ENCODE measurements at regions not wholly inside any gene's neighbourhood (a gene's known extent, or its start where the extent isn't known, plus 50 kb on each side); places are given as distances from the start of the nearest gene placed in this dataset.
"Not testable (repeated sequence)": the region's sequence is repeated elsewhere in the genome, so short reads cannot be mapped to it uniquely, and the experiment has no call there.

DNA sequence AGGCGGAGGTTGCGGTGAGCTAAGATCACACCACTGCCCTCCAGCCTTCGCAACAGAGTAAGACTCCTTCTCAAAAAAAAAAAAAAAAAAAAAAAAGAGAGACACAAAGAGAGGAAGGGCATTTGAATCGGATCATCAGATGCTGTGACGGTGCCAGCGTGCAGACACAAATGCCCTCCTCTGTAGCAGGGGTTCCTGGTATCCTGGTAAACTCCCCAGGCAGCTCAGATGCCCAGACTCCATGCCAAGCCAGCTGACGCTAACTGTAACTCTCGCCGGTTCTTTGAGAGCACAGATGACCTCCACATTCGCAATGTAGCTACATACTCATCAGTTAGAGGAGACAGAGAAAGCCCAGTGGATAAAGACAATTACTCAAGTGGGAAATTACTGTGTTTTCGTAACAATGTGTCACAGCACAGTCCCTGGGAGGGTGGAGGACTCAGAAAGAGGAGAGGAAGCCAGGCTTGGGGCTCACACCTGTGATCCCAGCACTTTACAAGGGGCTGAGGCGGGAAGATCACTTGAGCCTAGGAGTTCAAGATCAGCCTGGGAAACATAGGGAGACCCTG is 153.1 kb downstream of the BRD1 start:
- no peak for DNase-seq

DNA sequence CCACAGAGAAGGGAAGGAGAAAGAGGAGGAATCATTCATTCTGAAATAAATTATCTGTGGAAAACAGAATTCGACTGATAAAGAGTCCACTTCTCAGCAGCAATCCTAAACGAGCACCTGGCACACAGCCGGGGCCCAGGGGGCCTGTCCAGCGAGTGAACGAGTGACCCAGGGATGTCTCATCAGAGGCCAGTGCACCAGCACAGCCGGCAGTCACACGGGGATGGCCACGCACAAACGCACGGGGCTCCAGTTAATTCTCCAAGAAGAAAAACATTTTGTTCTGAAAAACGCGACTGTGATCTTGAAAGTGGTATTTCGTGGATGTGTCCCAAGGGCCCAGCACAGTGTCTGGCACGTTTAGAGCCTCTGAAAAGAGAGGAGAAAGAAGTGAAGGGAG is 154.6 kb downstream of the BRD1 start:
- DNase-seq: no peak

DNA sequence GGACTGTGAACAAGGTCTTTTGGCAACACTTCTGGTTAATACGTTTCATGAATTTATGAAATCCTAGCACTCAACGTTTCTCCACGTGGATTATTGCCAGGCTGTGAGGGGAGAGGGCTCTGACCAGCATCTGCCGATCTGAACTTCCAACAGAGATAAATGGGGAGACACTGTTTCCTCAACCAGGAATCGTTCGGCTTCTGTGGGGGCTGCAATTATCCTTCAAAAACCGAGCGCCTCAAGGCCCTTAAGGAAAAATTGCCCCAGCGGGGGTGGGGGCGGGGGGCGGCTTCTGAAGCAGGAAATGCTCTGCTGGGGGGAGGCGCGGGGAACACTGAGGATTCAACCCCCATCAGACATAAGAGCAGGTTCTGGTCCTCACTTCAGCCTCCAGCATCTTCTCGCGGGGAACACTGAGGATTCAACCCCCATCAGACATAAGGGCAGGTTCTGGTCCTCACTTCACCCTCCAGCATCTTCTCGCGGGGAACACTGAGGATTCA is 155.6 kb downstream of the BRD1 start:
- DNase-seq: no peak

DNA sequence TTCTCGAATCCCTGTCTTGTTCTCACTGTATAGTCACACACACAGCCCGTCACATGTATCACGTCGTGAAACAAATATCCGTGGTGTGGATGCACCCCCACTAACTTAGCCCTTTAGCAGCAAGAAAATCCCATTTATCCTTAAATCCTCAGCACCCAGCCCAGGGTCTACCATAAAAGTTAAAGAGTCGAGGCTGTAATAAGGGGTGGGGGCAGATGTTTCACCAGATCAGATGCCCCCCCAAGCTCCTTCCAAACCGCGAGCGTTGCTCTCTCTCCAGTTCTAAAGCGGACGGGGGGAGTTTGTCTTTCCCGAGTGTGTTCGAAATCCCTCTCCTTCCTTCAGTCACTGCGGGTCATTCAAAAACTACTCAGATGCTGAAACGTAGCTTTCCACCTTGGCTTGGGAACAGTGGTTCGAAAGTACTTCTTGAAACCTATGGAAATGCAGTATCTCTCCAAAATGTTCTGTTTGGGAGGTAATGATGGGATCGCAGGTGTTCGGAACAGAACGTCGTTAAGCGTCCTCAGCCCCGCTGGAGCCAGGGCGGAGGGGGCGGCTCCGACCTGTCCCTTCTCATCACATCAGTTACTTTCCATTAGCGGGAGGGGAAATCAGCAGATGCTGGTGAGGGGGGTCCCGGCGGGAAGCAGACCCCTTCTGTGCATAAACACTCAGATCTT is 156.2 kb downstream of the BRD1 start:
- no peak for DNase-seq

DNA sequence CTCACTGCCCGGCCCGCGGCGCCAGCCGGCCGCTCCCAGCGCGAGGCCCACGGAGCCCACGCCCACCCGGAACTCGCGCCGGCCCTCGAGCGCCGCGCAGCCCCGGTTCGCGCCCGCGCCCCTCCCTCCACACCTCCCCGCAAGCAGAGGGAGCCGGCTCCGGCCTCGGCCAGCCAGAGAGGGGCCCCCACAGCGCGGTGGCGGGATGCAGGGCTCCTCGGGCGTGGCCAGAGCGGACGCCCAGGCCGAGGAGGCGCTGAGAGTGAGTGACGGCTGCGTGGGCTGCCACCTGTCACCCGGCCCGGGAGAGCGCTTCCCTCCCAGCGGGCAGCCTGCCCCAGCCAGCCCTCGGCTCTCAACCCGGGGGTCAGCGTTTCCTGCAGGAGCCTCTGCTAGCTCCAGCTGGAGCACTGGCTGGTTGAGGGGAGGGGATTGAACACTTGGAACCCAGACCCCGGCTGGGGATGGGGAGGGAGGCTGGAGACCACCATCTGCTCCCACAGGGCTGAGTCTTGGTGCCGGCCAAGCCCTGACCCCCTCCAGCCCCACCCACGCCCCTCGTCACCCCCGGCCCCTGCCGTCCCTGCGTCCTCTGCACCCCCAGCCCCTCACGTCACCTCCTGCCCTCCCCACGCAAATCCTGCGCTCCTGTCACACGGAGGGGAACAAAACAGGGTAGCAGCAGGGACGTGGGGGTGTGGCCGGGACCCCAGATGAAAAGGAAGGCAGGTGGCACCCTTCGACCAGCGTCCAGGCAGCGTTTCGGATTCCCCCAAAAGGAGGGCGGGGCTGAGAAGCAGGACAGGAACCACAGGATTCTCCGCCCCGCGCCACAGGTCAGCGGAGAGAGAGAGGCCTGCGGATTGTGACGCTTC is 157.0 kb downstream of the BRD1 start:
- no peak for DNase-seq

DNA sequence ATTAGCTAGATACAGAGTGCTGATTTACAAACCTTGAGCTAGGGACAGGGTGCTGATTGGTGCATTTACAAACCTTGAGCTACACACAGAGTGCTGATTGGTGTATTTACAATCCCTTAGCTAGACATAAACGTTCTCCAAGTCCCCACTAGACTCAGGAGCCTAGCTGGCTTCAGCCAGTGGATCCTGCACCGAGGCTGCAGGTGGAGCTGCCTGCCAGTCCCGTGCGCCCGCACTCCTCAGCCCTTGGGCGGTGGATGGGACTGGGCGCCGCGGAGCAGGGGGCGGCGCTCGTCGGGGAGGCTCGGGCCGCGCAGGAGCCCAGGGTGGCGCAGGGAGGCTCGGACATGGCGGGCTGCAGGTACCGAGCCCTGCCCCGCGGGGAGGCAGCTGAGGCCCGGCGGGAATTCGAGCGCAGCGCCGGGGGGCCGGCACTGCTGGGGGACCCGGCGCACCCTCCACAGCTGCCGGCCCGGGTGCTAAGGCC is 157.7 kb downstream of the BRD1 start:
- DNase-seq: not testable (repeated sequence)

DNA sequence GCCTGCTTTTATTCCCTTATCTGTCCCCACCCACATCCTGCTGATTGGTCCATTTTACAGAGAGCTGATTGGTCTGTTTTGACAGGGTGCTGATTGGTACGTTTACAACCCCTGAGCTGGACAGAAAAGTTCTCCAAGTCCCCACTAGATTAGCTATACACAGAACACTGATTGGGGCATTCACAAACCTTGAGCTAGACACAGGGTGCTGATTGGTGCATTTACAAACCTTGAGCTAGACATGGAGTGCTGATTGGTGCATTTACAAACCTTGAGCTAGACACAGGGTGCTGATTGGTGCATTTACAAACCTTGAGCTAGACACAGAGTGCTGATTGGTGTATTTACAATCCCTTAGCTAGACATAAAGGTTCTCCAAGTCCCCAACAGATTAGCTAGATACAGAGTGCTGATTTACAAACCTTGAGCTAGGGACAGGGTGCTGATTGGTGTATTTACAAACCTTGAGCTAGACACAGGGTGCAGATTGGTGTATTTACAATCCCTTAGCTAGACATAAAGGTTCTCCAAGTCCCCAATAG is 158.2 kb downstream of the BRD1 start:
- DNase-seq: not testable (repeated sequence)

DNA sequence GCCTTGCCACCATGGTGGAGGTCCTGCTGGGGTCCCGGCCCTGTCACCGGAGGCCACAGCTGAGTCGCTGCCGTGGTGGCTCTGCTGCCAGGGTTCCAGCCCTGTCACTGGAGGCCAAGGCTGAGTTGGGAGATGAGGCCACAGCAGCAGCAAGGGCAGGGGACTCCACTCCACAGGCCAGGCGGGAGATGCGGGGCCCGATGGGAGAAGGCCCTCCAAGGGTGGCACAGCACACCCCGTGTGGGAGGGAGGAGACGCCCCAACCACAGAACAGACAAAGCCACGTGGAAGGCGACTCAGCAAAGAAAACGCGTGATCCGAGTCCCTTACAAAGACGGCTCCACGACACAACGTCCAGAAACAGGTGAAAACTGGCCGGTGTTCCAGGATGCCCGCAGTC is 159.3 kb downstream of the BRD1 start:
- DNase-seq: no peak

DNA sequence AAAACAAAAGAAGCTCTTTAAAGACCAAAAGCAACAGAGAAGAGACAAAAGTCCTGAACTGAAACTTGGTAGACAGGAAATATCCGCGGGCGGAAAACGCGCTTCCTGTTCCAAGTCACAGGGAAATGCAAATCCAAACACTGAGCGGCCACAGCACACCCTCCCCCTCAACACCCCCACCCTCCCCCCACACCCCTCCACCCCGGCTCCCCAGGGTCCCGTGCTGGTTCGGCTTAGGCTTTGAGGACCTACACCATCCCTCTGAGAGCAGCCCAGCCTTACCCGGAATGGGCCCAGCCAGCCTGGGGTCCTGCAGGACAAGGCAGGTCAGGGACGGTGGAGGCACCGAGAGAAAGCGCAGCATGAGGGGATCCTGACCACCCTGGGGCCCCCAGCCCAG is 160.4 kb downstream of the BRD1 start:
- no peak for DNase-seq

DNA sequence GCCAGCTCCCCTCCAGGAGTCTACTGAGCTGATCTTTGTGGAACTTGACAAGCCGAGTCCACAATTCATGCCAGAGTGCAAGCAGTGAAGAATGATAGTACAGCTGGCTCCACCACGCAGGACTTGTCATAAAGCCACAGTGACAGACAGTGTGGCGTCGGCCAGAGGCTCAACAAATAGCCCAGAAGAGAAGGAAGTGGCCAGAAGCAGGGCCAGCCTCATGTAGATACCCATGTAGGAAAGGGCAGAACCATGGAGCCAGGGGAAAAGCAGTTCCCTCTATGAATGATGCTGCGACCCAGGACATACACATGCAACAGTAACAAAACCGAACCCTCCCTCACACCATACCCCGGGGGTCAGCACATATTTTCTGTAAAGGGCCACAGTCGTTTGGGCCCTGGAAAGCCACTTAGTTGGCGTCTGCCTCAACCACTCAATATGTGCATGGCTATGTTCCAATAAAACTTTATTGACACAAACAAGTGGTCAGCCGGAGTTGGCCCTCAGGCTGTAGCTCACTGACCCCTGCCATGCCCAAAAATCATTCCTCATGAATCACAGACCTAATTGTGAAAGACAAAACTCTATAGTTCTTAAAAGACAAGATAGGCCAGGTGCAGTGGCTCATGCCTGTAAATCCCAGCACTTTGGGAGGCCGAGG is 161.4 kb downstream of the BRD1 start:
- DNase-seq: no peak

DNA sequence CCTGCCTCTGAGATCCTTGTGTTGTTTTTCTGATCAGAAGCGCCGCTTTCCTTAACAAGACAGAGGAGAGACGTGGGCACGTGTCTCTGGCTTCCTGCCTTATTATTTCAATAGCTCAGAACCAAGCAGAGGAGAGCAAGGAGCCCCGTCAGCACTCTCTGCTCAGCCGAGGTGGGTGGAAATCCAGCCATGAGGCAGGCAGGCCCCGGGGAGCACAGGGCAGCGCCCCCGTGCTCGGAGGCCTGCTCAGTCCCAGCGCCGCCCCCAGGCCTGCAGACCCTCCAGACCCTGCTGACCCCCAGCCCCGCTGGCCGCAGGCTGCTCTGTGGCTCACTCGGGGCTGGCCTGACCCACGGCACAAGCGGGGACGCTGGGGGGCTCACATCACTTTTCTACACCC is 162.8 kb downstream of the BRD1 start:
- DNase-seq: no peak

DNA sequence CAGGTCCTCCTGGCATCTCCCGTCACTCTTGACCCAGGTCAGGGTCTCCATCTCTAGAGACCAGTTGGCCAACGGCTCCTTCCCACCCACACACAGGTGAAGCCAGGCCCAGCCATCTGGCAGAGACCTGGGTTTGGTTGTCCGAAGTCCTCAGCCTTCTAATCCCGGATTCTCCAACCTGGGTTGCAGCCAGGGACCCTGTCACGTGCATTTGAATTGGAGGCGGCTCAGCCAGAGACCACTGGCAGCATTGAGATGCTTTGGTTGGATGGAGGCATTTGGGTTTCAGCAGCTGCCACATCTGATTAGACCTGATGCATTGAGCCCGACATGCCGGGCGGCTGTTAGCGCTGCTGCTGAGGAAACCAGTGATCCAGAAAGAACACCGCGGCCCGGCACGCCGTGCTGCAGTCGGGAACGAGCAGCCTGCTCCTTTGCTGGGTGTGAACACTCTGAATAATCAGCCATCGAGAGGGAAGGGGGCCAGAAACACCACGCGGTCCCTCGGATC is 163.2 kb downstream of the BRD1 start:
- DNase-seq: no peak

DNA sequence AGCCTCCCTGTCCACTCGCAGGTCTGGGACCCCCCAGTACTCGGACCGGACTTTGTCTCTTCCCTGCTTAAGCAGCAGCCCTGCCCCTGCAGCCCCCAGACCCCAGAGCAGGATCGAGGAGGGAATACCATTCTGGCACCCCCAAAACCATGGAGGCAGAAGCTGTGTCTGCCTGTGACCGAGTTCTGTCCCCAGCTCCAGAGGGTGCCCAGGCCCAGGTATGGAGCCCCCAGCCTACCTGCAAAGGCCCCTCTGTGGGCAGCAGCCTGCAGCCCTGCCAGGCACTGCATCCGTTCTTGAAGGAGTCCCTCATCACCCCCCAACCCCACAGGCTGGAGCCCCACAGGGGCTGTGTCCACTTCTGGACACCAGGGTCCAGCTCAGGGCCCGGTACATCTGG is 163.8 kb downstream of the BRD1 start:
- no peak for DNase-seq

DNA sequence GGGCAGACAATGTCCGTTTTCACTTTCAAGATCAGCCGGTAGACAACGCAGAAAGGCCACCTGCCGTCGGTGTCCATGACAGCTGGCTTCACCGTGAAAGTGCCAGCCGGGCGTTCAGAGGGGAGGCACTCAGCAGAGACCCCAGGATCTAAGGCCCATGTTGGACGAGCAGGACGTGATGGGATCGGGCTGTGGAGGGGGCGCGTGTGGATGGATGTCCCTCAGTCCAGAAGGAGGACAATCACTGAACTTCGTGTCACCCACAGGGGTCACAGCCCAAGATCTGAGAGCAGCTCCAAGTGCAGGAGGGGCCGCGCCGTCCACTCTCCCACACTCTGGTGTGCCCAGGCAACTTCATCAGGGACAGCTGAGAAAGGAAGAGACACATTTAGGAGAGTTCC is 164.4 kb downstream of the BRD1 start:
- no peak for DNase-seq

DNA sequence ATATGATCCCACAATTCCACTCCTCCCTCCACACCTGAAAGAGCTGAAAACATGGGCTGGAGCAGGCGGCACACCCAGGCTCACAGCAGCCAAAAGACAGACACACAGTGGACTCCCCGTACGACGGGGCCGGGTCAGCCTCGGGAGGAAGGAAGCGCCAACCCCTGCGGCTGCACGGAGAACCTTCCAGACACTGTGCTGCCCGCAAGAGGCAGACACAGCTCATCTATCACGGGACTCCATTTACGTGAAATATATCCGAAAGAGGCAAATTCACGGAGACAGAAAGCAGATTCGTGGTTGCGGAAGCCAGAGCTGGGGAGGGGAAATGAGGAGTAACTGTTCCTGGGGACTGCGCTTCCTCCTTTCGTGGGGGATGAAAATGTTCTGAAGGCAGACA is 165.0 kb downstream of the BRD1 start:
- no peak for DNase-seq

DNA sequence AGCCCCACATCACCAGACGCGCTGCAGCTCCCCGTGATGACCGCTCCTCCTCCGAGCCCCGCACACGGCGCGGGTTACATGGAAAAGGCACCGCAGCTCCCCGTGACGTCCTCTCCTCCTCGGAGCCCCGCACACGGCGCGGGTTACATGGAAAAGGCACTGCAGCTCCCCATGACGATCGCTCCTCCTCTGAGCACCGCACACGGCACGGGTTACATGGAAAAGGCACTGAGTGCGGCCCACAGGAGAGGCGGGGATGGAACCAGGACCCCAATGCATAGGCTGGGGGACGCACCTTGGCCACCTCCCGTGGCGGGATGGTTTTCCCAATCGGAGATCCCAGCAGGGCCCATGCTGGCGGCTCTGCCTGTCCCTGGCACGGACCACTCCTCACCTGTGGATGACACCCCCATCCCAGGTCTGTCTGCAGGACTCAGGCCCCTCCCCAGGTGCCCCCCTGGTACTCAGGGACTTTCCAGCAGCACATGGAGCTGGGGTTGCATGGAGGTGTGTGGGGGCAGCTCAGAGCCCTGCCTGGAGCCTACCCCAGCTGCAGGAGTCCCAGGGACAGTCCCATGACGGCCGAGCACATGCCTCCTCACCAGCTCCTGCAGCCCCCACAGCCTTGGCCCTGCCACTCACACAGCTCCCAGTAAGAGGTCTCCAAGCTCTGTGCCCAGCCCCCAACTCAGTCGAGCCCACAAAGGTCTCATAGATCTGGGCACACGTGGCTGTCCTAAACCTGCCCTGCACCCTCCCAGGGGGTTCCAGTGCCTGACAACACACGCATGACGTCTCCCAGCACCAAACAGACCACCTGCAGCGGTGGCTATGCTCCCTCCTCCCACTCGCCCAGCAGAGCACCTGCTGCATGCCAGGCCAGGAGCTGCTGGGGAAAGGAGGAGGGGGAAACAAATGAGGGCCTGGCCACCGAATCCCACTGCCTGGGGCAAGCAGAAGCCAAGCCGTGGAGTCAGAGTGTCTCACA is 166.6 kb downstream of the BRD1 start:
- no peak for DNase-seq

DNA sequence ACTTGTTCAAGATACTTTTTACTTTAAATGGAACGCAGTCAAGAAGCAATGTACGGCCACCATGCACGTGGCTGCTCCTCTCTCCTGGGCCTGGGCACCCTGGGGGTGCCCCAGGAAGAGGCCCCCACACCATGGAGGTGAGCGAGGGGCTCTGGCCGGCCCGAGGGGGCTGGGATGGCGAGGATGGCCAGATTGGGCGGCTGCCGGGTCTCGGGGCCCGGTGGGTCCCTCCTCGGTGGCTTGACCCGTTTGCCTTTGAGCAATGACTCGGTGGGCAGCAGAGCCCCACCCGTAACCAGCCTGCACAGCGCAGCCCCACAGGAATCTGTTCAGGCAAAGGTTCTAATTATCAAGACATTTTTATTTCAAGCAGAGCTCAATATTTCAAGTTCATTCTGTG is 167.4 kb downstream of the BRD1 start:
- no peak for DNase-seq

DNA sequence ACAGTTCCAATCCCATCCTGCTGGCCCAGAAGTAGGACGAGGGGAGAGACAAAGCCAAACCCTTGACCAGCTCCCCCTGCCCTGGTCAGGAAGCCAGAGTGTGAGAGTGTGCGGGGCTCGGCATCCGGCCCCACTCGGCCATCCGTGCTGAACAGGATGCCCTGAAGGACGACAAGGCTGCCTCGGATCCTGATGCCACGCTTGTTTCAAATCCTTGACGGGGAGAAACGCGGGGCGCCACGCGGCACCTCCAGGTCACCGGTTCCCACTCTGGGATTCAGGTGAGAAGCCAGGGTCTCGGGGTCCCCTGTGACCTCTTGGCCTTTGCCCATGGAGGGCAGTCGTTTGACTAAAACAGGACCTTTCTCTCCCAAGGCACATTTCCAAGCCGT is 167.8 kb downstream of the BRD1 start:
- DNase-seq: no peak

DNA sequence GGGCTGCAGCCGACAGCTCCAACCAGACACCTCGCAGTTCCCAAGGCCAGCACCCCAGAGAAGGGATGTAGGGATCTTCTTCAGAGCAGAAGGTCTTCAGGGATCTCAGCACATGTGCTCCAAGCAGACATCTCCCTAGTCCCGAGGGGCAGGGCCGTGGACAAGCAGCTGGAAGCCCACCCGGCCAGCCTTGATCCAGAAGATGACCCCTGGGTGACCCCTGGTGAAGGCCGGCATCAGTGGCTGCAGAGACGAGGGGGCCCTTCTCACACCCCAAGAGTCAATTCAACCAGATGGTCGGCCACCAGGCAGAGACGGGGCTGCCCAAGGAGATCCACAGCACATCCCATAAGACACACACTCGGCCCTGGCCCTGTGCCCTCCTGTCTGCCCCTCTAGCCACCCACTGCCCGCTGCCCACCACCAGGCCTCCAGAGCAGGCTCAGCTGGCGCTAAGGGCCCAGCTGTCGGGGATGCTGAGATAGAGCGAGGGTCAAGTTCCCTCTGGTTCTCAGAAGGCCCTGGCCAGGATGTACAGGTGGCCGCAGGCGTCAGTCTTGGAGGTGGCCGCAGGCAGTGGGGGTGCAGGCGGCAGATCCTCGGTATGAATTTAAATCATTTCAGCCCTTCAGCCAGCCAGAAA is 168.3 kb downstream of the BRD1 start:
- no peak for DNase-seq

DNA sequence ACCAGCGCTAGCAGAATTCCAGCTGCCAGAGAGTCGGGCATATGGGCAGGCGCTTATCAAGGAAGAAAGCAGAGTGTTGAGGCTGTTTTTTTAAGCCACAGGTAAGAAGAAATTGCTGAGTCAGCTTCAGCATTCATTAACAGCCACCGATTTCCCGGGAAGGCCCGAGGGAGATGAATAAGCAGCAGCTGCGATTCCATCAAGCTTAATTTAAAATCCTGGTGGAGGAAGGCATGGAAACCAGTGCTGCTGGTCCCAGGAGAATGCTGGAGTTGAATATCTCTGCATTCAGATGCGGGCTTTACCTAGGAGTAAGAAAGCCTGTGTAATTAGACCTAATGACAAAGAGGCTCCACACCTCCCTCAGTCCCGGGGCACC is 168.8 kb downstream of the BRD1 start:
- DNase-seq: no peak

DNA sequence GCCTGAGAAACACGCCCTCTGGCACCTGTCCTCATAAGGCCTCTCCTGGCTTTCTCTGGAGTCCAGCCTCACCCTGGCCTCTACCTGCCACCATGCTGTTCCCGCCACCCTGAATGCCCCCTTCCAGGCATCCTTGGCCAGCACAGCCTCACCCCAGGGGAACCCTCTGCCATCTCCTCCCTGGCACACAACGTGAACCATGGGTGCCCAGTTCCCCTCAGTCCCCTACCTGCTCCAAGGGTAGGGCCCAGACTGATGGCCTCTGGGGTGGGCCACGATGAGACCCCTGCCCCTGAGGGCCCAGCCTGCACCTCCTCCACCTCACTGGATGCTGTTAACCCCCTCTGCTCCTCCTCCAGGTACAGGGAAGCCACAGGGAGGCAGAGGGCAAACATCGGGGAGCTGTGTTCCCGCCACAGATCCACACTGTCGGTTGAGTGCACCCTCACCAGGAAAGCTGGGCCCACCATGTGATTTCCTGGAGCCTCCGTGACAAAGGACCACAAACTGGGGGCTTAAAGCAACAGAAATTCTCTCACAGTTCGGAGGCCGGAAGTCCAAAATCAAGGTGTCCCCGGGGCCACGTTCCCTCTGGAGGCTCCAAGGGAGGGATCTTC is 169.6 kb downstream of the BRD1 start:
- DNase-seq: no peak

All from 8988T (cell line).